Liver (tissue), 8 donors: ENCODE measurements at regions not wholly inside any gene's neighbourhood (a gene's known extent, or its start where the extent isn't known, plus 50 kb on each side); places are given as distances from the start of the nearest gene placed in this dataset.

Experiments used
- DNase-seq: peaks from one replicate; pipeline ENCODE4 v3.0.0-alpha.2; 2017; ENCODE audit warnings: low spot score
- H3K27ac ChIP-seq, 2 donors: one replicate each; pipeline ENCODE4 v1.7.0; 2013; ENCODE audit warnings: inconsistent platforms in 2 of 2, low read length in 2 of 2, control low read depth in 1 of 2, low read depth in 1 of 2, mild to moderate bottlenecking in 1 of 2
- H3K27me3 ChIP-seq, 4 donors: one replicate each; pipeline versions ENCODE4 v1.6.1 to v1.7.0; 2013; ENCODE audit warnings: low read length in 3 of 4, inconsistent platforms in 1 of 4, mild to moderate bottlenecking in 1 of 4, moderate library complexity in 1 of 4; ENCODE audit not compliant: control insufficient read depth in 4 of 4, insufficient read depth in 4 of 4
- H3K36me3 ChIP-seq, 4 donors: one replicate each; pipeline versions ENCODE4 v1.6.1 to v1.7.0; 2013; ENCODE audit warnings: low read length in 3 of 4, mild to moderate bottlenecking in 3 of 4, low read depth in 1 of 4, moderate library complexity in 1 of 4; ENCODE audit not compliant: control insufficient read depth in 4 of 4, insufficient read depth in 3 of 4
- H3K4me1 ChIP-seq, 4 donors: one replicate each; pipeline versions ENCODE4 v1.6.1 to v1.7.0; 2013; ENCODE audit warnings: low read length in 3 of 4, mild to moderate bottlenecking in 3 of 4, moderate library complexity in 1 of 4; ENCODE audit not compliant: control insufficient read depth in 4 of 4, insufficient read depth in 4 of 4
- H3K4me3 ChIP-seq, 3 donors: one replicate each; pipeline versions ENCODE4 v1.6.1 to v1.7.0; 2013; ENCODE audit warnings: low read length in 3 of 3, control low read depth in 1 of 3, low read depth in 1 of 3, mild to moderate bottlenecking in 1 of 3
- H3K9ac ChIP-seq, 2 donors: one replicate each; pipeline ENCODE4 v1.7.0; 2013; ENCODE audit warnings: low read length in 2 of 2, mild to moderate bottlenecking in 2 of 2, moderate library complexity in 2 of 2, control low read depth in 1 of 2, low read depth in 1 of 2
- H3K9me3 ChIP-seq, 4 donors: one replicate each; pipeline versions ENCODE4 v1.6.1 to v1.7.0; 2013; ENCODE audit warnings: low read length in 3 of 4; ENCODE audit not compliant: control insufficient read depth in 4 of 4
- ATF3 ChIP-seq: IDR thresholded peaks from 2 replicates; pipeline ENCODE4 v1.6.1; 2016; ENCODE audit warnings: antibody characterized with exemption
- EGR1 ChIP-seq, 2 donors: IDR thresholded peaks; 2 replicates each; pipeline ENCODE4 v1.6.1; 2016 to 2018; ENCODE audit warnings: antibody characterized with exemption in 2 of 2, low read depth in 2 of 2
- FOXA1 ChIP-seq: IDR thresholded peaks from 2 replicates; pipeline ENCODE4 v1.6.1; 2016; ENCODE audit warnings: antibody characterized with exemption
- FOXA2 ChIP-seq: IDR thresholded peaks from 2 replicates; pipeline ENCODE4 v1.6.1; 2016; ENCODE audit warnings: antibody characterized with exemption
- GABPA ChIP-seq, 2 donors: IDR thresholded peaks in 1 of 2; conservative IDR thresholded peaks in 1 of 2; 2 replicates each; pipeline ENCODE4 v1.6.1; 2016; ENCODE audit warnings: antibody characterized with exemption in 2 of 2, mild to moderate bottlenecking in 1 of 2, moderate library complexity in 1 of 2
- HNF4A ChIP-seq, 2 donors: conservative IDR thresholded peaks; 2 replicates each; pipeline ENCODE4 v1.6.1; 2016; ENCODE audit warnings: antibody characterized with exemption in 2 of 2, mild to moderate bottlenecking in 2 of 2
- HNF4G ChIP-seq: IDR thresholded peaks from 2 replicates; pipeline ENCODE4 v1.6.1; 2016; ENCODE audit warnings: antibody characterized with exemption
- JUND ChIP-seq, 2 donors: IDR thresholded peaks; 2 replicates each; pipeline ENCODE4 v1.6.1; 2016; ENCODE audit warnings: antibody characterized with exemption in 2 of 2
- MAX ChIP-seq: IDR thresholded peaks from 2 replicates; pipeline ENCODE4 v1.6.1; 2016; ENCODE audit warnings: antibody characterized with exemption
- NR2F2 ChIP-seq: IDR thresholded peaks from 2 replicates; pipeline ENCODE4 v1.6.1; 2016; ENCODE audit warnings: antibody characterized with exemption
- RAD21 ChIP-seq, 2 donors: IDR thresholded peaks; 2 replicates each; pipeline ENCODE4 v1.6.1; 2016; ENCODE audit warnings: antibody characterized with exemption in 2 of 2, mild to moderate bottlenecking in 2 of 2
- RXRA ChIP-seq, 2 donors: IDR thresholded peaks; 2 replicates each; pipeline ENCODE4 v1.6.1; 2017 to 2018; ENCODE audit warnings: antibody characterized with exemption in 2 of 2, mild to moderate bottlenecking in 1 of 2
- SP1 ChIP-seq: IDR thresholded peaks from 2 replicates; pipeline ENCODE4 v1.6.1; 2018; ENCODE audit warnings: antibody characterized with exemption, mild to moderate bottlenecking
- TAF1 ChIP-seq: conservative IDR thresholded peaks from 2 replicates; pipeline ENCODE4 v1.6.1; 2016; ENCODE audit warnings: antibody characterized with exemption, mild to moderate bottlenecking
- YY1 ChIP-seq: IDR thresholded peaks from 2 replicates; pipeline ENCODE4 v1.6.1; 2016; ENCODE audit warnings: antibody characterized with exemption, mild to moderate bottlenecking
- ZBTB33 ChIP-seq: IDR thresholded peaks from 2 replicates; pipeline ENCODE4 v1.6.1; 2016; ENCODE audit warnings: antibody characterized with exemption
- WGBS: extraction: QIAGEN DNeasy Blood & Tissue Kit; methylation state at CpG from one replicate; pipeline ENCODE4 v1.1.7; 2013; 5-methylcytosine and 5-hydroxymethylcytosine counted together
- TF ChIP-seq, protein P1 (sequence below): fragments of 150-350 bp; IDR thresholded peaks from 2 replicates; pipeline ENCODE4 v1.5.1; 2017; ENCODE audit warnings: improper control_type of control experiment, low read depth, low read length; ENCODE audit not compliant: missing input control
- TF ChIP-seq, protein P2 (sequence below): IDR thresholded peaks from 2 replicates; pipeline ENCODE4 v1.6.1; 2016; ENCODE audit warnings: antibody characterized with exemption, mild to moderate bottlenecking
- donor health status: healthy.
- donor health status: healthy.
- donor health status: healthy.
- donor health status: healthy.
- donor health status: healthy.

- Histone ChIP-seq H3K9ac (no peak overlapping the region), H3K4me3 (no peak overlapping the region), H3K27ac (no peak overlapping the region), H3K27me3 (no peaks in the 10 kb centered on the region), H3K9me3 (no peaks in the 10 kb centered on the region), H3K4me1 (no peaks in the 10 kb centered on the region), H3K36me3 (no peaks in the 10 kb centered on the region)
- TF ChIP-seq, protein P1, sequence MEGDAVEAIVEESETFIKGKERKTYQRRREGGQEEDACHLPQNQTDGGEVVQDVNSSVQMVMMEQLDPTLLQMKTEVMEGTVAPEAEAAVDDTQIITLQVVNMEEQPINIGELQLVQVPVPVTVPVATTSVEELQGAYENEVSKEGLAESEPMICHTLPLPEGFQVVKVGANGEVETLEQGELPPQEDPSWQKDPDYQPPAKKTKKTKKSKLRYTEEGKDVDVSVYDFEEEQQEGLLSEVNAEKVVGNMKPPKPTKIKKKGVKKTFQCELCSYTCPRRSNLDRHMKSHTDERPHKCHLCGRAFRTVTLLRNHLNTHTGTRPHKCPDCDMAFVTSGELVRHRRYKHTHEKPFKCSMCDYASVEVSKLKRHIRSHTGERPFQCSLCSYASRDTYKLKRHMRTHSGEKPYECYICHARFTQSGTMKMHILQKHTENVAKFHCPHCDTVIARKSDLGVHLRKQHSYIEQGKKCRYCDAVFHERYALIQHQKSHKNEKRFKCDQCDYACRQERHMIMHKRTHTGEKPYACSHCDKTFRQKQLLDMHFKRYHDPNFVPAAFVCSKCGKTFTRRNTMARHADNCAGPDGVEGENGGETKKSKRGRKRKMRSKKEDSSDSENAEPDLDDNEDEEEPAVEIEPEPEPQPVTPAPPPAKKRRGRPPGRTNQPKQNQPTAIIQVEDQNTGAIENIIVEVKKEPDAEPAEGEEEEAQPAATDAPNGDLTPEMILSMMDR = peak; percentile 17
- TF ChIP-seq SP1 (no peak), HNF4A (conservative IDR thresholded peaks at IDR 0.05) (no peak), RAD21 (IDR thresholded peaks at IDR 0.05) (peak; percentile 22 to 56)
- 15% methylated on average over 7 of the region's 7 CpGs for WGBS
- DNase-seq = no peak
These were observed 79.8 kb downstream of the SPANXN3 start for GRCh38 chrX:143437439-143437838.

DNA sequence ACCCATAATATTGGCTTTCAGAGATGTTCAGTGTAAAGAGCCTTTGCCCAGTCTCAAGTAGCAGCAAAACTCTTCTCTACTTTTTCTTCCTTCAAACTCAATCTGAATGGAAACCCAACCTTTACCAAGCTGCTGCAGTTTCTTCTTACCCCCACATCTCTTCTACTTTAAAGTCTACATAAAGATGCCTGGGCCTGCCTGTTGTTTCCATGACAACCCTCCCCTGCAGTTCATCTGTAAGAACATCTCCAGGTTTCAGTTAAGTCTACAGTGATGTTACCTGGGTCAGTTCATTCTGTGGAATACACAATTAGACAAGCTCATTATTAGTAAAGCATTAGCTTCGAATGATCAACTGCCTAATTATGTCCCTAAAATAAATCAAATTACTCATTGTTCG, 81.4 kb downstream of the SPANXN3 start:
- Histone ChIP-seq H3K4me3 (no peak overlapping the region), H3K4me1 (no peaks in the 10 kb centered on the region), H3K9ac (no peak overlapping the region), H3K9me3 (no peaks in the 10 kb centered on the region), H3K36me3 (no peaks in the 10 kb centered on the region), H3K27ac (no peak overlapping the region), H3K27me3 (no peaks in the 10 kb centered on the region)
- WGBS = 75% methylated on average over 2 of the region's 2 CpGs
- DNase-seq = no peak
- TF ChIP-seq NR2F2 = no peak
- no peak for TF ChIP-seq ATF3
- no peak for TF ChIP-seq HNF4A (conservative IDR thresholded peaks at IDR 0.05)
- no peak for TF ChIP-seq ZBTB33
- TF ChIP-seq JUND (IDR thresholded peaks at IDR 0.05) = no peak
- no peak for TF ChIP-seq FOXA1
- TF ChIP-seq, protein P2, sequence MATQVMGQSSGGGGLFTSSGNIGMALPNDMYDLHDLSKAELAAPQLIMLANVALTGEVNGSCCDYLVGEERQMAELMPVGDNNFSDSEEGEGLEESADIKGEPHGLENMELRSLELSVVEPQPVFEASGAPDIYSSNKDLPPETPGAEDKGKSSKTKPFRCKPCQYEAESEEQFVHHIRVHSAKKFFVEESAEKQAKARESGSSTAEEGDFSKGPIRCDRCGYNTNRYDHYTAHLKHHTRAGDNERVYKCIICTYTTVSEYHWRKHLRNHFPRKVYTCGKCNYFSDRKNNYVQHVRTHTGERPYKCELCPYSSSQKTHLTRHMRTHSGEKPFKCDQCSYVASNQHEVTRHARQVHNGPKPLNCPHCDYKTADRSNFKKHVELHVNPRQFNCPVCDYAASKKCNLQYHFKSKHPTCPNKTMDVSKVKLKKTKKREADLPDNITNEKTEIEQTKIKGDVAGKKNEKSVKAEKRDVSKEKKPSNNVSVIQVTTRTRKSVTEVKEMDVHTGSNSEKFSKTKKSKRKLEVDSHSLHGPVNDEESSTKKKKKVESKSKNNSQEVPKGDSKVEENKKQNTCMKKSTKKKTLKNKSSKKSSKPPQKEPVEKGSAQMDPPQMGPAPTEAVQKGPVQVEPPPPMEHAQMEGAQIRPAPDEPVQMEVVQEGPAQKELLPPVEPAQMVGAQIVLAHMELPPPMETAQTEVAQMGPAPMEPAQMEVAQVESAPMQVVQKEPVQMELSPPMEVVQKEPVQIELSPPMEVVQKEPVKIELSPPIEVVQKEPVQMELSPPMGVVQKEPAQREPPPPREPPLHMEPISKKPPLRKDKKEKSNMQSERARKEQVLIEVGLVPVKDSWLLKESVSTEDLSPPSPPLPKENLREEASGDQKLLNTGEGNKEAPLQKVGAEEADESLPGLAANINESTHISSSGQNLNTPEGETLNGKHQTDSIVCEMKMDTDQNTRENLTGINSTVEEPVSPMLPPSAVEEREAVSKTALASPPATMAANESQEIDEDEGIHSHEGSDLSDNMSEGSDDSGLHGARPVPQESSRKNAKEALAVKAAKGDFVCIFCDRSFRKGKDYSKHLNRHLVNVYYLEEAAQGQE = no peak
- TF ChIP-seq GABPA (IDR thresholded peaks at IDR 0.05 in 1 of 2, conservative IDR thresholded peaks at IDR 0.05 in 1 of 2) = no peak
- TF ChIP-seq MAX = no peak
- no peak for TF ChIP-seq HNF4G
- no peak for TF ChIP-seq FOXA2
- no peak for TF ChIP-seq RAD21 (IDR thresholded peaks at IDR 0.05)
- no peak for TF ChIP-seq SP1
- TF ChIP-seq TAF1 = no peak
- no peak for TF ChIP-seq YY1
- TF ChIP-seq EGR1 (IDR thresholded peaks at IDR 0.05; ENCODE audit: low read depth in 2 of 2) = no peak
- TF ChIP-seq RXRA (IDR thresholded peaks at IDR 0.05) = no peak
- TF ChIP-seq, protein P1 = no peak
